ENCODE measurements at regions not wholly inside any gene's neighbourhood (a gene's known extent, or its start where the extent isn't known, plus 50 kb on each side); places are given as distances from the start of the nearest gene placed in this dataset.

GRCh38 chr17:71878271-71878670 is 242.5 kb upstream of the SOX9 start:
- Histone ChIP-seq H3K4me3 (ENCODE audit: low read depth, low read length) (no peak overlapping the region), H3K27me3 (ENCODE audit: control insufficient read depth, insufficient read depth, low read length) (no peaks in the 10 kb centered on the region), H3K27ac (ENCODE audit: low read depth, low read length) (no peak overlapping the region), H3K9me3 (ENCODE audit: control insufficient read depth, insufficient read depth, low read length) (no peaks in the 10 kb centered on the region)
- POLR2A ChIA-PET, result no interaction called here
- TF ChIP-seq CTCF (IDR thresholded peaks at IDR 0.05; ENCODE audit: low read depth, low read length), result no peak
- CTCF ChIA-PET, result no interaction called here
- no peak for DNase-seq (ENCODE audit: low read depth, low spot score)

- no peak overlapping the region for H3K4me3 ChIP-seq (ENCODE audit: low read depth, low read length)
- no peak for DNase-seq (ENCODE audit: low read depth, low spot score)
- no peak overlapping the region for H3K27ac ChIP-seq (ENCODE audit: low read depth, low read length)
- TF ChIP-seq CTCF (IDR thresholded peaks at IDR 0.05; ENCODE audit: low read depth, low read length), result no peak
- ChIA-PET POLR2A (no interaction called here), CTCF (no interaction called here)
- H3K9me3 ChIP-seq (ENCODE audit: control insufficient read depth, insufficient read depth, low read length), result no peaks in the 10 kb centered on the region
- no peaks in the 10 kb centered on the region for H3K27me3 ChIP-seq (ENCODE audit: control insufficient read depth, insufficient read depth, low read length)
Observed at GRCh38 chr17:71878998-71879397, 241.8 kb upstream of the SOX9 start.

GRCh38 chr17:71881041-71881440 is 239.8 kb upstream of the SOX9 start:
- no peak for TF ChIP-seq CTCF (IDR thresholded peaks at IDR 0.05; ENCODE audit: low read depth, low read length)
- no peak for DNase-seq (ENCODE audit: low read depth, low spot score)
- no peaks in the 10 kb centered on the region for H3K9me3 ChIP-seq (ENCODE audit: control insufficient read depth, insufficient read depth, low read length)
- no peak overlapping the region for H3K4me3 ChIP-seq (ENCODE audit: low read depth, low read length)
- CTCF ChIA-PET, result no interaction called here
- H3K27me3 ChIP-seq (ENCODE audit: control insufficient read depth, insufficient read depth, low read length), result no peaks in the 10 kb centered on the region
- POLR2A ChIA-PET, result no interaction called here
- H3K27ac ChIP-seq (ENCODE audit: low read depth, low read length), result no peak overlapping the region

- Histone ChIP-seq H3K4me3 (ENCODE audit: low read depth, low read length) (no peak overlapping the region), H3K27me3 (ENCODE audit: control insufficient read depth, insufficient read depth, low read length) (no peaks in the 10 kb centered on the region), H3K27ac (ENCODE audit: low read depth, low read length) (no peak overlapping the region), H3K9me3 (ENCODE audit: control insufficient read depth, insufficient read depth, low read length) (no peaks in the 10 kb centered on the region)
- DNase-seq (ENCODE audit: low read depth, low spot score), result no peak
- TF ChIP-seq CTCF (IDR thresholded peaks at IDR 0.05; ENCODE audit: low read depth, low read length), result no peak
- ChIA-PET CTCF (no interaction called here), POLR2A (no interaction called here)
Observed at GRCh38 chr17:71881581-71881980, 239.2 kb upstream of the SOX9 start.

GRCh38 chr17:71883258-71883657 is 237.6 kb upstream of the SOX9 start:
- CTCF ChIA-PET, result no interaction called here
- POLR2A ChIA-PET, result no interaction called here
- no peak for TF ChIP-seq CTCF (IDR thresholded peaks at IDR 0.05; ENCODE audit: low read depth, low read length)
- Histone ChIP-seq H3K27me3 (ENCODE audit: control insufficient read depth, insufficient read depth, low read length) (no peaks in the 10 kb centered on the region), H3K9me3 (ENCODE audit: control insufficient read depth, insufficient read depth, low read length) (no peaks in the 10 kb centered on the region), H3K27ac (ENCODE audit: low read depth, low read length) (no peak overlapping the region), H3K4me3 (ENCODE audit: low read depth, low read length) (no peak overlapping the region)
- DNase-seq (ENCODE audit: low read depth, low spot score), result no peak

All from AG04450 (cell line).